ENCODE measurements at regions not wholly inside any gene's neighbourhood (a gene's known extent, or its start where the extent isn't known, plus 50 kb on each side); places are given as distances from the start of the nearest gene placed in this dataset.
"Not testable (repeated sequence)": the region's sequence is repeated elsewhere in the genome, so short reads cannot be mapped to it uniquely, and the experiment has no call there.

DNA sequence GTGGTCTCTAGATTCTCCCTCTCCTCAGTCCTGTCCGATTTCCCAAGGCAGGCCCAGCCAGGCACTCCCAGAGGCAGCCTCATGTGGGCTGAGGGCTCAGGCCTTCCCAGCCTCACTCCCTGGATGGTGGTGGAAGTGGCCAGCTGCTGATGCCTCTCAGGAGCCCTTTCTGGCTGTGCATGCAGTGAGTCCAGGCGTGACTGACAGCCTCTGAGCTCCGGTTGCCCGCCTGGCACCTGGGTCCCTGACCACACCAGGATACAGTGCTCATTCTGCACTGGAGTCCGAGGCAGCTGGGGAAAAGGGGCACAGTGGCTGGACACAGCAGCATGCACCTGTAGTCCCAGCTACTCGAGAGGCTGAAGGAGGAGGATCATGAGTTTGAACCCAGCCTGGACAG lies 132.6 kb downstream of the CUL2 start:
- DNase-seq (ENCODE audit: low read depth), result no peak
- TF ChIP-seq, protein P1, sequence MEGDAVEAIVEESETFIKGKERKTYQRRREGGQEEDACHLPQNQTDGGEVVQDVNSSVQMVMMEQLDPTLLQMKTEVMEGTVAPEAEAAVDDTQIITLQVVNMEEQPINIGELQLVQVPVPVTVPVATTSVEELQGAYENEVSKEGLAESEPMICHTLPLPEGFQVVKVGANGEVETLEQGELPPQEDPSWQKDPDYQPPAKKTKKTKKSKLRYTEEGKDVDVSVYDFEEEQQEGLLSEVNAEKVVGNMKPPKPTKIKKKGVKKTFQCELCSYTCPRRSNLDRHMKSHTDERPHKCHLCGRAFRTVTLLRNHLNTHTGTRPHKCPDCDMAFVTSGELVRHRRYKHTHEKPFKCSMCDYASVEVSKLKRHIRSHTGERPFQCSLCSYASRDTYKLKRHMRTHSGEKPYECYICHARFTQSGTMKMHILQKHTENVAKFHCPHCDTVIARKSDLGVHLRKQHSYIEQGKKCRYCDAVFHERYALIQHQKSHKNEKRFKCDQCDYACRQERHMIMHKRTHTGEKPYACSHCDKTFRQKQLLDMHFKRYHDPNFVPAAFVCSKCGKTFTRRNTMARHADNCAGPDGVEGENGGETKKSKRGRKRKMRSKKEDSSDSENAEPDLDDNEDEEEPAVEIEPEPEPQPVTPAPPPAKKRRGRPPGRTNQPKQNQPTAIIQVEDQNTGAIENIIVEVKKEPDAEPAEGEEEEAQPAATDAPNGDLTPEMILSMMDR (conservative IDR thresholded peaks at IDR 0.05; ENCODE audit: low read depth, low read length), result no peak
- H3K4me3 ChIP-seq (ENCODE audit: low read depth, low read length), result no peak overlapping the region

DNA sequence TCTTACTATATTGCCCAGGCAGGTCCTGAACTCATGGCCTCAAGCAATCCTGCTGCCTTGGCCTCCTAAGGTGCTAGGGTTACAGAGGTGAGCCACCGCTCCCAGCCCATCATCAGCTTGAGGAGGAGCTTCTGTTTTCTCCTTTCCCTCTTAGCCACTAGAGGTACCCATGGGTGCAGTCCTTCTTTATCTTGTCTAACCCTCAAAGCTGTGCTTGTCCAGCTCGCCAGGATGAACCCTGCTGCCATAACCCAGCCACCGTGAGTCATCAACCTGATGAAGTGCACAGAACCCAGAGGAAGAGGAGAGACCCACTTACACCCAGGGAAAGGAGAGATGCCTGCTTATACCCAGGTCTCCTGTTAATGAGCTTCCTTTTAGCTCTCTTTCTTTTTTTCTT lies 133.4 kb downstream of the CUL2 start:
- no peak for DNase-seq (ENCODE audit: low read depth)
- TF ChIP-seq, protein P1 (conservative IDR thresholded peaks at IDR 0.05; ENCODE audit: low read depth, low read length), result peak; percentile 13

DNA sequence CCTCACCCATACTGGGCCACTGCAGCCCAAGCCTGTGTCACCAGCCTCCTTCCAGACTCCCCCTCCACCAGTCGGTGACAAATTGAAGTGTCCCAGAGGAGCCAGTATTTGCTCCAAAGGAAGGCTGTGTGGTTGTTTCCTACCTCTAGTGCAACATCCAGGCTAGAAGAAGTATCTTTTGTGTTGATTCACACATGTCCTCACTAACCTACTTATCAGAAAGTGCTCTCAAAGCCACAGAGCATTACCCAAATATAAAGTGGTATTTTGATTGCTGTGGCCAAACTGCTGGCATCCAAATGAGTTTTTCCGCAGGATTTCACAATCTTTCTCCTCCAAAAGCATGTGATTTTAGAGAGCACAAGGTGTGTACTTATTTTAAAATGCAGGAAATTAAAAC lies 134.8 kb downstream of the CUL2 start:
- no peak overlapping the region for H3K4me3 ChIP-seq (ENCODE audit: low read depth, low read length)
- TF ChIP-seq, protein P1 (conservative IDR thresholded peaks at IDR 0.05; ENCODE audit: low read depth, low read length), result no peak
- no peak for DNase-seq (ENCODE audit: low read depth)

More for the DNA sequence above, 133.4 kb downstream of the CUL2 start:
- H3K4me3 ChIP-seq (ENCODE audit: low read depth, low read length), result no peak overlapping the region

GRCh38 chr10:34954142-34954541 lies 136.0 kb downstream of the CUL2 start:
- no peak overlapping the region for H3K4me3 ChIP-seq (ENCODE audit: low read depth, low read length)
- TF ChIP-seq, protein P1 (conservative IDR thresholded peaks at IDR 0.05; ENCODE audit: low read depth, low read length), result no peak
- no peak for DNase-seq (ENCODE audit: low read depth)

GRCh38 chr10:34951263-34951887 lies 136.3 kb upstream of the PARD3 start:
- not testable (repeated sequence) for DNase-seq (ENCODE audit: low read depth); H3K4me3 ChIP-seq (ENCODE audit: low read depth, low read length)

DNA sequence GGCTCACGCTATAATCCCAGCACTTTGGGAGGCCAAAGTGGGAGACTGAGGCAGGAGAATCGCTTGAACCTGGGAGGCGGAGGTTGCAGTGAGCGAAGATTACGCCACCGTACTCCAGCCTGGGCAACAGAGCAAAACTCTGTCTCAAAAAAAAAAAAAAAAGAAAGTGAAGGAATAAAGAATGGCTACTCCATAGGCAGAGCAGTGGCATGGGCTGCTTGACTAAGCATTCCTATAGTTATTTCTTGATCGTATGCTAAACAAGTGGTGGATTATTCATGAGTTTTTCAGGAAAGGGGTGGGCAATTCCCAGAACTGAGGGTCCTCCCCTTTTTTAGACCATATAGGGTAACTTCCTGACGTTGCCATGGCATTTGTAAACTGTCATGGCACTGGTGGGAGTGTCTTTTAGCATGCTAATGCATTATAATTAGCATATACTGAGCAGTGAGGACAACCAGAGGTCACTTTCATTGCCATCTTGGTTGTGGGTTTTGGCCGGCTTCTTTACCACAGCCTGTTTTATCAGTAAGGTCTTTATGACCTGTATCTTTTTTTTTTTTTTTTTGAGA lies 130.9 kb upstream of the PARD3 start:
- not testable (repeated sequence) for H3K4me3 ChIP-seq (ENCODE audit: low read depth, low read length); DNase-seq (ENCODE audit: low read depth)

DNA sequence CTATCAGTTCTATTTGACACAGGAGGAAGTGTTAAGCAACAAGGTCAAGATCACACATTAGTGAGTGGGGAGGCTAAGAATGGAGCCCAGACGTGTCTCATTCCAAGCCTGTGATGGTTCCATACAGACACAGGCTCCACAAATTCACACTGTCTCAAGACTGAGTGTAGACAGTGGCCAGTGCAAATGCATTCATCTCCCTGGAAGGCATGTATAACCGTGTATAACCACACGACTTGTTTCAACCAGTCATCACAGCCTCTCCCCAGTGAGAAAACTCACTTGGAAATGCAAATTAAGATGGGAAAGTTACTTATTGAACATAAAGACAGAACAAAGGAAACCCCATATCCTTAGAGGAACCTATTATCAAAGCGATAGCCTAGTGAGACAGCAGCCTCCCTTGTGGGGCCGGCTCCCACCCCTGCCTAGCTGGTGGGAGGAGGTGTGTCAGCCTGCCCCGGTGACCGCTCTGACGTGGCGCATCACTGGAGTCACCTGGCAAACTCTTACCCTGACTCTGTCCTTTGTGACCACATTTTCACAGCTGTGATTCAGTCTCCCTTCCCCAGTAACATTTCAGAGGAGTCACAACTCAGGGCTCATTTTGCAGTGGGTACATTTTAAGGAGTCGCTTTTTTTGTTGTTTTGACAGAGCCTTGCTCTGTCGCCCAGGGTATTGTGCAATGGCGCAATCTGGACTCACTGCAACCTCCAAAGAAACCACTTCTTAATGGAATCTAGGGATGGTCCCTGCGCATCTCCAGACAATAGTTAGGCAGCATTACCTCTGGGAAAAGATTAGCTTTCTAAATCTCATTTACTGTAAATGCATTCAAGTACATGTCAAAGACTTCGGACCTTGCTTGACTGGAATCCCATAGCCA lies 126.6 kb upstream of the PARD3 start:
- H3K4me3 ChIP-seq (ENCODE audit: low read depth, low read length), result no peak overlapping the region
- TF ChIP-seq, protein P1 (conservative IDR thresholded peaks at IDR 0.05; ENCODE audit: low read depth, low read length), result no peak
- no peak for DNase-seq (ENCODE audit: low read depth)
